ENCODE measurements at regions not wholly inside any gene's neighbourhood (a gene's known extent, or its start where the extent isn't known, plus 50 kb on each side); places are given as distances from the start of the nearest gene placed in this dataset.

- Histone ChIP-seq H3K23me2 (ENCODE audit: low read depth, low read length) (no peaks in the 10 kb centered on the region), H3K18ac (ENCODE audit: extremely low read depth, low read length) (no peak overlapping the region), H3K4ac (replicated peaks; ENCODE audit: insufficient read length, low read depth, low read length) (no peak overlapping the region), H4K8ac (ENCODE audit: extremely low read depth, insufficient read depth, low read length) (no peak overlapping the region), H3K14ac (ENCODE audit: insufficient read length) (no peak overlapping the region), H4K91ac (replicated peaks; ENCODE audit: insufficient read length, low read length) (no peak overlapping the region), H2BK20ac (ENCODE audit: low read length) (no peak overlapping the region), H3K27ac (ENCODE audit: low read depth, low read length) (no peak overlapping the region), H2BK12ac (ENCODE audit: low read depth, low read length) (no peak overlapping the region), H3K56ac (replicated peaks; ENCODE audit: insufficient read length, low read depth, low read length) (no peak overlapping the region), H2BK15ac (ENCODE audit: low read length) (no peak overlapping the region), H2AK5ac (ENCODE audit: low read depth, low read length) (no peak overlapping the region), H3K4me1 (replicated peaks in 1 of 4; ENCODE audit: control insufficient read depth in 3 of 4, insufficient read depth in 4 of 4, low read length in 3 of 4) (no peaks in the 10 kb centered on the region), H3K9me3 (ENCODE audit: insufficient read depth in 2 of 2, low read depth in 1 of 2, low read length in 1 of 2) (peaks cover 5 to 8% of the 10 kb centered on the region in 2 experiments; a peak in 2 of 4 replicates), H3K23ac (ENCODE audit: insufficient read length) (no peak overlapping the region), H3K9ac (replicated peaks in 1 of 4; ENCODE audit: extremely low read depth in 1 of 4, low read depth in 3 of 4, low read length in 3 of 4) (no peak overlapping the region), H3K4me3 (ENCODE audit: extremely low read depth in 1 of 4, insufficient read depth in 2 of 4, low read depth in 3 of 4, low read length in 4 of 4) (no peak overlapping the region), H3K4me2 (ENCODE audit: insufficient read depth in 1 of 2, low read depth in 2 of 2, low read length in 2 of 2) (no peak overlapping the region), H3K27me3 (replicated peaks in 1 of 4; ENCODE audit: control insufficient read depth in 3 of 4, extremely low read depth in 1 of 4, insufficient read depth in 3 of 4, low read length in 3 of 4) (no peaks in the 10 kb centered on the region; a peak in 1 of 7 replicates), H3K79me1 (ENCODE audit: low read depth, low read length) (no peaks in the 10 kb centered on the region), H4K20me1 (replicated peaks in 1 of 2; ENCODE audit: control insufficient read depth in 1 of 2, insufficient read depth in 2 of 2, low read length in 2 of 2) (no peaks in the 10 kb centered on the region), H4K5ac (ENCODE audit: insufficient read length, low read depth, low read length) (no peak overlapping the region), H3K36me3 (ENCODE audit: control insufficient read depth in 2 of 4, insufficient read depth in 4 of 4, low read length in 3 of 4) (no peaks in the 10 kb centered on the region), H3K79me2 (ENCODE audit: control insufficient read depth in 1 of 2, insufficient read depth in 2 of 2, low read length in 2 of 2) (no peaks in the 10 kb centered on the region), H2AFZ (ENCODE audit: low read length) (no peak overlapping the region), H2BK5ac (ENCODE audit: low read depth, low read length) (no peak overlapping the region), H2BK120ac (replicated peaks; ENCODE audit: low read depth, low read length) (no peak overlapping the region)
- FAIRE-seq (no peak), DNase-seq (ENCODE audit: low read depth in 1 of 2, low spot score in 2 of 2) (no peak)
- 90% methylated on average over 9 of the region's 9 CpGs; no CpG with 5 or more reads in 1 of the 2 experiments for WGBS, 2 experiments (ENCODE audit: extremely low coverage in 1 of 2, insufficient coverage in 1 of 2, insufficient read length in 1 of 2, insufficient replicate concordance in 2 of 2, low coverage in 1 of 2, low lambda C conversion rate in 2 of 2, missing lambda C conversion rate in 1 of 2)
- ChIA-PET CTCF (ENCODE audit: partially characterized antibody) (no interaction called here), POLR2A (ENCODE audit: partially characterized antibody) (no interaction called here)
- TF ChIP-seq NRF1 (IDR thresholded peaks at IDR 0.05; ENCODE audit: low read depth, low read length) (no peak), SP4 (IDR thresholded peaks at IDR 0.05; ENCODE audit: low read length) (no peak), TAF1 (IDR thresholded peaks at IDR 0.05; ENCODE audit: low read depth, low read length) (no peak), SUZ12 (IDR thresholded peaks at IDR 0.05; ENCODE audit: low read length) (no peak), CHD1 (IDR thresholded peaks at IDR 0.05; ENCODE audit: low read depth, low read length) (no peak), HDAC2 (IDR thresholded peaks at IDR 0.05; ENCODE audit: borderline replicate concordance in 1 of 2, low read depth in 2 of 2, low read length in 2 of 2) (no peak)
- TF ChIP-seq, protein P1, sequence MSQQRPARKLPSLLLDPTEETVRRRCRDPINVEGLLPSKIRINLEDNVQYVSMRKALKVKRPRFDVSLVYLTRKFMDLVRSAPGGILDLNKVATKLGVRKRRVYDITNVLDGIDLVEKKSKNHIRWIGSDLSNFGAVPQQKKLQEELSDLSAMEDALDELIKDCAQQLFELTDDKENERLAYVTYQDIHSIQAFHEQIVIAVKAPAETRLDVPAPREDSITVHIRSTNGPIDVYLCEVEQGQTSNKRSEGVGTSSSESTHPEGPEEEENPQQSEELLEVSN (IDR thresholded peaks at IDR 0.05), result no peak
These were observed 548.3 kb downstream of the MN1 start for GRCh38 chr22:27253108-27253902.

All from H1 (cell line).